SK-N-SH treated with all-trans-retinoic acid at 6 μM for 48 hours (cell line): ENCODE measurements at regions not wholly inside any gene's neighbourhood (a gene's known extent, or its start where the extent isn't known, plus 50 kb on each side); places are given as distances from the start of the nearest gene placed in this dataset.

Source experiments
- ATAC-seq: fragments of 200-7000 bp; cut with Tn5 transposase; 3 replicates; pipeline ENCODE4 v1.9.1; 2020; ENCODE audit warnings: mild to moderate bottlenecking, moderate library complexity
- ARNTL ChIP-seq: fragments of 450-650 bp; formaldehyde crosslinking; IDR thresholded peaks from 2 replicates; pipeline ENCODE4 v1.5.0; 2020; ENCODE audit warnings: low read depth, mild to moderate bottlenecking, moderate library complexity, borderline replicate concordance
- BACH2 ChIP-seq: fragments of 250-450 bp; sonication (Bioruptor Pico); IDR thresholded peaks from 2 replicates; pipeline ENCODE4 v1.9.0; 2021; ENCODE audit warnings: mild to moderate bottlenecking, borderline replicate concordance
- CREB5 ChIP-seq: fragments of 250-450 bp; sonication (Bioruptor Pico); IDR thresholded peaks from 2 replicates; pipeline ENCODE4 v1.5.1; 2020; ENCODE audit warnings: low read depth, mild to moderate bottlenecking, moderate library complexity
- CSDC2 ChIP-seq: fragments of 250-450 bp; sonication (Bioruptor Pico); IDR thresholded peaks from 2 replicates; pipeline ENCODE4 v1.5.0; 2020; ENCODE audit warnings: mild to moderate bottlenecking, moderate library complexity
- CSRNP3 ChIP-seq: fragments of 250-450 bp; sonication (Bioruptor Pico); IDR thresholded peaks from 2 replicates; pipeline ENCODE4 v1.5.1; 2021; ENCODE audit warnings: mild to moderate bottlenecking, moderate library complexity
- ESRRG ChIP-seq: fragments of 250-450 bp; sonication (Bioruptor Pico); IDR thresholded peaks from 2 replicates; pipeline ENCODE4 v1.6.1; 2021; ENCODE audit warnings: mild to moderate bottlenecking
- ISL1 ChIP-seq: fragments of 250-450 bp; sonication (Bioruptor Pico); IDR thresholded peaks from 2 replicates; pipeline ENCODE4 v2.1.2; 2022; ENCODE audit warnings: mild to moderate bottlenecking, moderate library complexity
- PPARA ChIP-seq: fragments of 250-450 bp; sonication (Bioruptor Pico); IDR thresholded peaks from 2 replicates; pipeline ENCODE4 v1.5.0; 2020; ENCODE audit warnings: mild to moderate bottlenecking, borderline replicate concordance
- SNAI2 ChIP-seq: fragments of 250-450 bp; sonication (Bioruptor Pico); IDR thresholded peaks from 2 replicates; pipeline ENCODE4 v1.5.0; 2020; ENCODE audit warnings: mild to moderate bottlenecking, moderate library complexity
- TCF4 ChIP-seq: fragments of 250-450 bp; sonication (Bioruptor Pico); IDR thresholded peaks from 2 replicates; pipeline ENCODE4 v1.8.0; 2021; ENCODE audit warnings: mild to moderate bottlenecking, moderate library complexity, borderline replicate concordance
- TOX ChIP-seq: fragments of 250-450 bp; sonication (Bioruptor Pico); IDR thresholded peaks from 2 replicates; pipeline ENCODE4 v1.8.0; 2021; ENCODE audit warnings: mild to moderate bottlenecking, moderate library complexity, borderline replicate concordance
- ZFP3 ChIP-seq: fragments of 250-450 bp; sonication (Bioruptor Pico); IDR thresholded peaks from 2 replicates; pipeline ENCODE4 v1.5.0; 2020; ENCODE audit warnings: mild to moderate bottlenecking, moderate library complexity
- ZFP30 ChIP-seq: fragments of 450-650 bp; formaldehyde crosslinking; IDR thresholded peaks from 2 replicates; pipeline ENCODE4 v1.5.0; 2022; ENCODE audit warnings: mild to moderate bottlenecking, moderate library complexity
- ZNF565 ChIP-seq: fragments of 450-650 bp; formaldehyde crosslinking; conservative IDR thresholded peaks from 2 replicates; pipeline ENCODE4 v1.5.0; 2020; ENCODE audit warnings: low read depth, mild to moderate bottlenecking, moderate library complexity
- ZNF70 ChIP-seq: fragments of 450-650 bp; formaldehyde crosslinking; IDR thresholded peaks from 2 replicates; pipeline ENCODE4 v1.5.0; 2020; ENCODE audit warnings: mild to moderate bottlenecking, moderate library complexity
- ZNF8 ChIP-seq: fragments of 450-650 bp; formaldehyde crosslinking; IDR thresholded peaks from 2 replicates; pipeline ENCODE4 v1.5.0; 2020; ENCODE audit warnings: mild to moderate bottlenecking, moderate library complexity
- TF ChIP-seq, protein P1 (sequence below): fragments of 250-450 bp; sonication (Bioruptor Pico); IDR thresholded peaks from 2 replicates; pipeline ENCODE4 v1.8.0; 2021; ENCODE audit warnings: low read depth, mild to moderate bottlenecking, moderate library complexity, borderline replicate concordance
- TF ChIP-seq, protein P2 (sequence below): fragments of 250-450 bp; sonication (Bioruptor Pico); IDR thresholded peaks from 2 replicates; pipeline ENCODE4 v1.8.0; 2020; ENCODE audit warnings: mild to moderate bottlenecking, moderate library complexity, borderline replicate concordance

- ATAC-seq: no peak
- no peak for TF ChIP-seq ESRRG (CRISPR knock-in tag)
- TF ChIP-seq ZNF565 (CRISPR knock-in tag): no peak
- TF ChIP-seq, protein P1, sequence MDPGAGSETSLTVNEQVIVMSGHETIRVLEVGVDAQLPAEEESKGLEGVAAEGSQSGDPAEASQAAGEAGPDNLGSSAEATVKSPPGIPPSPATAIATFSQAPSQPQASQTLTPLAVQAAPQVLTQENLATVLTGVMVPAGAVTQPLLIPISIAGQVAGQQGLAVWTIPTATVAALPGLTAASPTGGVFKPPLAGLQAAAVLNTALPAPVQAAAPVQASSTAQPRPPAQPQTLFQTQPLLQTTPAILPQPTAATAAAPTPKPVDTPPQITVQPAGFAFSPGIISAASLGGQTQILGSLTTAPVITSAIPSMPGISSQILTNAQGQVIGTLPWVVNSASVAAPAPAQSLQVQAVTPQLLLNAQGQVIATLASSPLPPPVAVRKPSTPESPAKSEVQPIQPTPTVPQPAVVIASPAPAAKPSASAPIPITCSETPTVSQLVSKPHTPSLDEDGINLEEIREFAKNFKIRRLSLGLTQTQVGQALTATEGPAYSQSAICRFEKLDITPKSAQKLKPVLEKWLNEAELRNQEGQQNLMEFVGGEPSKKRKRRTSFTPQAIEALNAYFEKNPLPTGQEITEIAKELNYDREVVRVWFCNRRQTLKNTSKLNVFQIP (CRISPR knock-in tag): no peak
- TF ChIP-seq ZFP3 (CRISPR knock-in tag): no peak
- TF ChIP-seq TCF4 (CRISPR knock-in tag): no peak
- no peak for TF ChIP-seq BACH2 (CRISPR knock-in tag)
These were observed 536.1 kb downstream of the PYDC2 start for GRCh38 chr3:191997093-191997492.

DNA sequence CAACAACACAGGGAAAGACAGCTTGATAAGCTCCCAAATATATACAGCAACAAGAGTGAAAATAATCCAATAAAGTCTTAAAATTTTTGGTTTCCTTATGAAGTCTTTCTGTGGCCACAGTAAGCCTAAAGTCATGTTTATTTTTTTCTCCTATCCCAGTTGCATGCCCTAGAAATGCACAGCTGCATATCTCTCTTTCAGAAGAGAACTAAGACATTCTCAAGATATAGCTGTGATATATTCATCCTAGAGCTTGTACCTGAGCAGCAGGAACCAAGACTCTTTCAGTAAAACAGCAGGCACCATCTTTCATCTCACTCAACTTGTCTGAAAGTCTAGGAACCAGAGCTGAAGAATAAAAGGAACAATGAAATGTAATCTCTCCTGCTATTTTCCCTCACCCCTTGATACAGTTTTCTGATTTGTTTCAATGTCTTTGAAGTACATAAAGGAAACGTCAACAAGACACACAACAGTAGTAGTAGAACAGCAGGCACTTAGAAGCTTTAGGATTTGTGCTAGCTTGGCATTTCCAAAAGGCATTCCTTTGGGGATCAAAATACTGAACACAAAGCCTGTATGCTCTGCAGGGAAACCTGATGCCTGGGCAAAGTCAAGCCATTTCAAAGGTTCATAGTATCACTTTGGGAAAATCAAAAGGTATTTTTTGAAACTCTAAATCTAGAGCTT is 536.8 kb downstream of the PYDC2 start:
- ATAC-seq: no peak
- TF ChIP-seq, protein P1 (CRISPR knock-in tag): no peak
- TF ChIP-seq, protein P2, sequence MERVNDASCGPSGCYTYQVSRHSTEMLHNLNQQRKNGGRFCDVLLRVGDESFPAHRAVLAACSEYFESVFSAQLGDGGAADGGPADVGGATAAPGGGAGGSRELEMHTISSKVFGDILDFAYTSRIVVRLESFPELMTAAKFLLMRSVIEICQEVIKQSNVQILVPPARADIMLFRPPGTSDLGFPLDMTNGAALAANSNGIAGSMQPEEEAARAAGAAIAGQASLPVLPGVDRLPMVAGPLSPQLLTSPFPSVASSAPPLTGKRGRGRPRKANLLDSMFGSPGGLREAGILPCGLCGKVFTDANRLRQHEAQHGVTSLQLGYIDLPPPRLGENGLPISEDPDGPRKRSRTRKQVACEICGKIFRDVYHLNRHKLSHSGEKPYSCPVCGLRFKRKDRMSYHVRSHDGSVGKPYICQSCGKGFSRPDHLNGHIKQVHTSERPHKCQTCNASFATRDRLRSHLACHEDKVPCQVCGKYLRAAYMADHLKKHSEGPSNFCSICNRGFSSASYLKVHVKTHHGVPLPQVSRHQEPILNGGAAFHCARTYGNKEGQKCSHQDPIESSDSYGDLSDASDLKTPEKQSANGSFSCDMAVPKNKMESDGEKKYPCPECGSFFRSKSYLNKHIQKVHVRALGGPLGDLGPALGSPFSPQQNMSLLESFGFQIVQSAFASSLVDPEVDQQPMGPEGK: no peak
- TF ChIP-seq ZNF70 (CRISPR knock-in tag) (no peak), ZFP30 (CRISPR knock-in tag) (no peak), CREB5 (CRISPR knock-in tag) (no peak)

GRCh38 chr3:192001218-192001617 is 540.3 kb downstream of the PYDC2 start:
- TF ChIP-seq ARNTL: no peak
- no peak for TF ChIP-seq PPARA (CRISPR knock-in tag)
- TF ChIP-seq TOX (CRISPR knock-in tag): no peak
- no peak for TF ChIP-seq ISL1 (CRISPR knock-in tag)
- no peak for TF ChIP-seq ZNF70 (CRISPR knock-in tag)
- TF ChIP-seq TCF4 (CRISPR knock-in tag): no peak
- TF ChIP-seq ESRRG (CRISPR knock-in tag): no peak
- TF ChIP-seq, protein P1 (CRISPR knock-in tag): no peak
- no peak for TF ChIP-seq BACH2 (CRISPR knock-in tag)
- TF ChIP-seq CSDC2 (CRISPR knock-in tag): no peak
- no peak for TF ChIP-seq CSRNP3 (CRISPR knock-in tag)
- no peak for TF ChIP-seq ZNF8 (CRISPR knock-in tag)
- TF ChIP-seq ZFP3 (CRISPR knock-in tag): no peak
- TF ChIP-seq SNAI2 (CRISPR knock-in tag): no peak
- TF ChIP-seq ZFP30 (CRISPR knock-in tag): no peak
- TF ChIP-seq, protein P2: no peak
- TF ChIP-seq, all 23 proteins: peak for 0
- ATAC-seq: no peak
